ENCODE measurements at regions not wholly inside any gene's neighbourhood (a gene's known extent, or its start where the extent isn't known, plus 50 kb on each side); places are given as distances from the start of the nearest gene placed in this dataset.
A peak's percentile ranks its signal among the peaks of the same experiment; 100 is the strongest.

- Histone ChIP-seq H3K36me3 (no peaks in the 10 kb centered on the region), H3K4me3 (no peak overlapping the region), H3K9me3 (peaks cover 0 to 5% (median 0%) of the 10 kb centered on the region in 4 donors), H3K27me3 (no peaks in the 10 kb centered on the region), H3K4me1 (peaks cover 0 to 5% (median 0%) of the 10 kb centered on the region in 4 donors), H3K27ac (no peak overlapping the region)
- peak in 1 of 2 donors; percentile 41 for DNase-seq (ENCODE audit: low spot score in 2 of 2)
- WGBS, 2 donors: 43 to 50% methylated on average over 6 of the region's 6 CpGs
- TF ChIP-seq POLR2A (IDR thresholded peaks at IDR 0.05): no peak
- TF ChIP-seq, protein P1, sequence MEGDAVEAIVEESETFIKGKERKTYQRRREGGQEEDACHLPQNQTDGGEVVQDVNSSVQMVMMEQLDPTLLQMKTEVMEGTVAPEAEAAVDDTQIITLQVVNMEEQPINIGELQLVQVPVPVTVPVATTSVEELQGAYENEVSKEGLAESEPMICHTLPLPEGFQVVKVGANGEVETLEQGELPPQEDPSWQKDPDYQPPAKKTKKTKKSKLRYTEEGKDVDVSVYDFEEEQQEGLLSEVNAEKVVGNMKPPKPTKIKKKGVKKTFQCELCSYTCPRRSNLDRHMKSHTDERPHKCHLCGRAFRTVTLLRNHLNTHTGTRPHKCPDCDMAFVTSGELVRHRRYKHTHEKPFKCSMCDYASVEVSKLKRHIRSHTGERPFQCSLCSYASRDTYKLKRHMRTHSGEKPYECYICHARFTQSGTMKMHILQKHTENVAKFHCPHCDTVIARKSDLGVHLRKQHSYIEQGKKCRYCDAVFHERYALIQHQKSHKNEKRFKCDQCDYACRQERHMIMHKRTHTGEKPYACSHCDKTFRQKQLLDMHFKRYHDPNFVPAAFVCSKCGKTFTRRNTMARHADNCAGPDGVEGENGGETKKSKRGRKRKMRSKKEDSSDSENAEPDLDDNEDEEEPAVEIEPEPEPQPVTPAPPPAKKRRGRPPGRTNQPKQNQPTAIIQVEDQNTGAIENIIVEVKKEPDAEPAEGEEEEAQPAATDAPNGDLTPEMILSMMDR (IDR thresholded peaks at IDR 0.05): peak; percentile 55 to 69 (median 59)
- TF ChIP-seq EP300 (IDR thresholded peaks at IDR 0.05): no peak
These were observed 168.3 kb downstream of the SPRY1 start for GRCh38 chr4:123564758-123565346.

GRCh38 chr4:123568936-123569335 lies 172.3 kb downstream of the SPRY1 start:
- 85 to 90% methylated on average over 2 of the region's 2 CpGs for WGBS, 2 donors
- H3K4me3 ChIP-seq: no peak overlapping the region
- no peak for TF ChIP-seq EP300 (IDR thresholded peaks at IDR 0.05)
- TF ChIP-seq, protein P1 (IDR thresholded peaks at IDR 0.05): no peak
- no peak for TF ChIP-seq POLR2A (IDR thresholded peaks at IDR 0.05)
- H3K9me3 ChIP-seq: peaks cover 0 to 5% (median 0%) of the 10 kb centered on the region in 4 donors
- no peaks in the 10 kb centered on the region for H3K27me3 ChIP-seq
- H3K4me1 ChIP-seq: peaks cover 0 to 5% (median 0%) of the 10 kb centered on the region in 4 donors
- no peaks in the 10 kb centered on the region for H3K36me3 ChIP-seq
- no peak overlapping the region for H3K27ac ChIP-seq
- DNase-seq (ENCODE audit: low spot score in 2 of 2): no peak

- TF ChIP-seq EP300 (IDR thresholded peaks at IDR 0.05) (no peak), POLR2A (IDR thresholded peaks at IDR 0.05) (no peak)
- TF ChIP-seq, protein P1 (IDR thresholded peaks at IDR 0.05): no peak
- Histone ChIP-seq H3K9me3 (peaks cover 0 to 5% (median 0%) of the 10 kb centered on the region in 4 donors), H3K4me3 (no peak overlapping the region), H3K36me3 (no peaks in the 10 kb centered on the region), H3K27ac (no peak overlapping the region), H3K27me3 (no peaks in the 10 kb centered on the region), H3K4me1 (peaks cover 0 to 5% (median 0%) of the 10 kb centered on the region in 4 donors)
- no peak for DNase-seq (ENCODE audit: low spot score in 2 of 2)
- WGBS, 2 donors: 92% methylated on average over 2 of the region's 2 CpGs
These were observed 172.9 kb downstream of the SPRY1 start for GRCh38 chr4:123569541-123569940.

DNA sequence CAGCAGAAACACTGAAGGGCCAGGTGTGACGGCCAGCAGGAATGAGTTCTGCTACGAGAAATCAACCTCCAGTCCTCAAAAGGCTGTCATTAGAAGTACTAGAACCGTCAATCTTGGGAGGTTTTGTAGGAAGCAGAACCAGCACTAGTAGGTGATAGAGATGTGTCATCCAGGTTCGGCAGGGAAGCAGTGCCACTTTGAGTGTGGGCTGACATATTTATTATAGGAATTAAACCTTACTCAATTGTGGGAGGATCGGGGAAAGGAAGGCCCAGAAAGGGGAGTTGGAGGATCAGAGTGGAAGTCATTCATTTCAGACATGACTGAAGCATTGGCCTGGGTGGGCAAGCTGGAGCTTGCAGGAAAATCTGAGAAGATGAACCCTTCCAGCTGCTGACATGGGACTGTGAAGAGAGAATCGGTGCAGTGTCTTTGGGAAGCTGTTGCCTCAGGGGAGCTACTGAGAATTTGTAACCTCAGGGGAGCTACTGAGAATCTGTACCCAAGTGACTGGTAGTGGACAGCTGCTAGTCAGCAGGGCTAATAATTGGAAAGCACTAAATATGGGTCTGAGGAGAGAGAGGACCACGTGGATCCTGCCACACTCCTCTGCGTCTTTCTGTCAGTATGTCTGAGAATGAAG lies 177.4 kb downstream of the SPRY1 start:
- WGBS, 2 donors: 87 to 89% methylated on average over 8 of the region's 8 CpGs

GRCh38 chr4:123575291-123575690 lies 178.7 kb downstream of the SPRY1 start:
- TF ChIP-seq EP300 (IDR thresholded peaks at IDR 0.05) (no peak), POLR2A (IDR thresholded peaks at IDR 0.05) (no peak)
- TF ChIP-seq, protein P1 (IDR thresholded peaks at IDR 0.05): no peak
- 94 to 95% methylated on average over 4 of the region's 4 CpGs for WGBS, 2 donors
- no peaks in the 10 kb centered on the region for H3K27me3 ChIP-seq

More for the DNA sequence above, 177.4 kb downstream of the SPRY1 start:
- H3K27ac ChIP-seq: no peak overlapping the region
- no peak for TF ChIP-seq EP300 (IDR thresholded peaks at IDR 0.05)
- TF ChIP-seq, protein P1 (IDR thresholded peaks at IDR 0.05): no peak
- TF ChIP-seq POLR2A (IDR thresholded peaks at IDR 0.05): no peak
- no peak overlapping the region for H3K4me3 ChIP-seq
- no peak for DNase-seq (ENCODE audit: low spot score in 2 of 2)
- H3K27me3 ChIP-seq: no peaks in the 10 kb centered on the region
- H3K9me3 ChIP-seq: no peaks in the 10 kb centered on the region
- H3K36me3 ChIP-seq: no peaks in the 10 kb centered on the region
- H3K4me1 ChIP-seq: no peaks in the 10 kb centered on the region

More at GRCh38 chr4:123575291-123575690, 178.7 kb downstream of the SPRY1 start:
- H3K9me3 ChIP-seq: peaks cover 0 to 3% (median 0%) of the 10 kb centered on the region in 4 donors
- H3K36me3 ChIP-seq: no peaks in the 10 kb centered on the region
- H3K4me1 ChIP-seq: no peaks in the 10 kb centered on the region
- H3K4me3 ChIP-seq: no peak overlapping the region
- H3K27ac ChIP-seq: no peak overlapping the region
- DNase-seq (ENCODE audit: low spot score in 2 of 2): no peak
